Kidney (tissue), 13 donors: ENCODE measurements at regions not wholly inside any gene's neighbourhood (a gene's known extent, or its start where the extent isn't known, plus 50 kb on each side); places are given as distances from the start of the nearest gene placed in this dataset.
A peak's percentile ranks its signal among the peaks of the same experiment; 100 is the strongest.

Experiments used
- DNase-seq, 5 donors: peaks; one replicate each; pipeline ENCODE4 v3.0.0-alpha.2; 2013 to 2020
- FAIRE-seq: peaks from 2 replicates; lab custom pipeline; 2012; peaks lifted over from hg19 to GRCh38; lab: Jason Lieb, UNC
- H3K27ac ChIP-seq, 2 donors: one replicate each; pipeline ENCODE4 v1.7.0; 2013; ENCODE audit warnings: low read depth in 2 of 2, low read length in 2 of 2, inconsistent platforms in 1 of 2
- H3K27me3 ChIP-seq: one replicate; pipeline ENCODE4 v1.7.1; 2013; ENCODE audit warnings: low read length, inconsistent platforms; ENCODE audit not compliant: control insufficient read depth, insufficient read depth
- H3K36me3 ChIP-seq, 3 donors: one replicate each; pipeline versions ENCODE4 v1.7.0 to v1.7.1; 2013; ENCODE audit warnings: low read length in 3 of 3, control low read depth in 1 of 3, inconsistent platforms in 1 of 3; ENCODE audit not compliant: insufficient read depth in 3 of 3, control insufficient read depth in 2 of 3
- H3K4me1 ChIP-seq, 3 donors: one replicate each; pipeline versions ENCODE4 v1.7.0 to v1.7.1; 2013; ENCODE audit warnings: low read length in 3 of 3, inconsistent platforms in 1 of 3, low read depth in 1 of 3; ENCODE audit not compliant: control insufficient read depth in 2 of 3, insufficient read depth in 2 of 3
- H3K4me3 ChIP-seq, 3 donors: one replicate each; pipeline versions ENCODE4 v1.7.0 to v1.8.1; 2013; ENCODE audit warnings: low read length in 3 of 3, control low read depth in 1 of 3, inconsistent platforms in 1 of 3
- H3K9ac ChIP-seq, 3 donors: one replicate each; pipeline versions ENCODE4 v1.7.0 to v1.7.1; 2013; ENCODE audit warnings: low read length in 3 of 3, control low read depth in 1 of 3, inconsistent platforms in 1 of 3
- H3K9me3 ChIP-seq, 3 donors: one replicate each; pipeline versions ENCODE4 v1.7.0 to v1.7.1; 2013; ENCODE audit warnings: low read length in 3 of 3, control low read depth in 1 of 3, inconsistent platforms in 1 of 3; ENCODE audit not compliant: control insufficient read depth in 2 of 3, insufficient read depth in 1 of 3
- CTCF ChIP-seq: IDR thresholded peaks from 3 replicates; pipeline ENCODE4 v1.5.1; 2012; ENCODE audit warnings: mild to moderate bottlenecking, moderate library complexity, borderline replicate concordance; ENCODE audit not compliant: insufficient read depth; ENCODE audit errors: extremely low read depth
- intact Hi-C: fragments of 100-400 bp; cut with DNase I; formaldehyde crosslinking; loops from one replicate; pipeline ENCODE4 v1.11.1; 2022
- donor health status: control.
- donor health status: control.
- donor health status: control.
- donor health status: control.
- donor health status: control.
- donor health status: DM: yes; HTN: yes; CAD: no.
- donor health status: Normal renal cell carcinoma (clear cell type).

- no peak for TF ChIP-seq CTCF
- no peak overlapping the region for H3K9ac ChIP-seq
- H3K27ac ChIP-seq, result no peak overlapping the region
- H3K9me3 ChIP-seq, result no peaks in the 10 kb centered on the region
- intact Hi-C loops, result no loop called here
- FAIRE-seq, result no peak
- no peaks in the 10 kb centered on the region for H3K27me3 ChIP-seq
- no peak for DNase-seq
- H3K36me3 ChIP-seq, result no peaks in the 10 kb centered on the region
- no peaks in the 10 kb centered on the region for H3K4me1 ChIP-seq
- no peak overlapping the region for H3K4me3 ChIP-seq
Measured at GRCh38 chr20:11375335-11375734, 542.4 kb upstream of the BTBD3 start.

- Histone ChIP-seq H3K9me3 (no peaks in the 10 kb centered on the region), H3K4me3 (no peak overlapping the region), H3K4me1 (no peaks in the 10 kb centered on the region), H3K9ac (no peak overlapping the region), H3K27me3 (no peaks in the 10 kb centered on the region), H3K36me3 (no peaks in the 10 kb centered on the region), H3K27ac (no peak overlapping the region)
- intact Hi-C loops, result no loop called here
- DNase-seq (peak in 1 of 5 donors; percentile 16), FAIRE-seq (no peak)
- no peak for TF ChIP-seq CTCF
Measured at GRCh38 chr20:11375966-11376365, 541.7 kb upstream of the BTBD3 start.

GRCh38 chr20:11376420-11376819 is 541.3 kb upstream of the BTBD3 start:
- Histone ChIP-seq H3K4me3 (no peak overlapping the region), H3K9me3 (no peaks in the 10 kb centered on the region), H3K9ac (no peak overlapping the region), H3K27ac (no peak overlapping the region), H3K36me3 (no peaks in the 10 kb centered on the region), H3K4me1 (no peaks in the 10 kb centered on the region), H3K27me3 (no peaks in the 10 kb centered on the region)
- no peak for TF ChIP-seq CTCF
- FAIRE-seq (no peak), DNase-seq (no peak)
- intact Hi-C loops, result no loop called here

GRCh38 chr20:11376998-11377397 is 540.7 kb upstream of the BTBD3 start:
- H3K36me3 ChIP-seq, result no peaks in the 10 kb centered on the region
- H3K9me3 ChIP-seq, result no peaks in the 10 kb centered on the region
- no peaks in the 10 kb centered on the region for H3K4me1 ChIP-seq
- intact Hi-C loops, result no loop called here
- H3K27me3 ChIP-seq, result no peaks in the 10 kb centered on the region
- no peak overlapping the region for H3K27ac ChIP-seq
- no peak overlapping the region for H3K4me3 ChIP-seq
- no peak for TF ChIP-seq CTCF
- no peak for FAIRE-seq
- no peak for DNase-seq
- H3K9ac ChIP-seq, result no peak overlapping the region
